ENCODE measurements at regions not wholly inside any gene's neighbourhood (a gene's known extent, or its start where the extent isn't known, plus 50 kb on each side); places are given as distances from the start of the nearest gene placed in this dataset.

DNA sequence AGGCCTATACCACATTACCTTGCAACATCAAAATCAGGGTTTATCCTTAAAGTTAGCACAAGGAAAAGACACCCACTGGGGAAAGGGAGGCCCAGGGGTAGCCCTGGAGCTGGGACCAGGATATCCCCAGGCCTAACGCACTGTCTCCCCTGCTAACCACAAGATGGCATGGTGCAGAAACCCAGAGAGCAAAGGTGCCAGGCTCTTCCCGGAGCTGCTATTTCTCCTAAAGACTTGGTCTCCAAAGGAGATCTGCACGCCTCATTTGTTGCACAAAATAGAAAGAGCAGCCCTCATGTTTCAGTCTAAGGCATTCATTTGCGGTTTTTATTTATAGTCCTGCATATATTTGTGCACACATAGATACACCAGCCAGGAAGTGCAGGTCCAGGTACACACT, 408.6 kb downstream of the SOX9 start:
- DNase-seq = no peak

DNA sequence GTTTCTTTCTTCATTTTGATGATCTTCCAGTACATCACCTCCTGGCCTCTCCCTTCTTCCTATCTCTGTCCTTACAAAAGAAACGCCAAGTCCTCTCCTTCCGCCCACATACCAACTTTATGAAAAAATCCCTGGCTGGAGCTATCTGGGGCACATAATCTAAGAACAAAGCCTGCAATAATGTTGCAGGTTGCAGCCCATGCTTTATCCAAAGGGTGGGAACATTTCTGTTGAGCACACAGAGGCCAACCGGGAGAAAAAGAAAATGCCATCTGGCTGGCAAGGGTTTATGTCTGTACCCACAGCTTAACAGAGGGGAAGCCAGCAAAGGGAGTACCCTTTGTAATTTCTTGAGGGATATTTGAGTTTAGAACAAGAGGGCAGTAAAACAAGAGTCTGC, 409.6 kb downstream of the SOX9 start:
- no peak for DNase-seq

DNA sequence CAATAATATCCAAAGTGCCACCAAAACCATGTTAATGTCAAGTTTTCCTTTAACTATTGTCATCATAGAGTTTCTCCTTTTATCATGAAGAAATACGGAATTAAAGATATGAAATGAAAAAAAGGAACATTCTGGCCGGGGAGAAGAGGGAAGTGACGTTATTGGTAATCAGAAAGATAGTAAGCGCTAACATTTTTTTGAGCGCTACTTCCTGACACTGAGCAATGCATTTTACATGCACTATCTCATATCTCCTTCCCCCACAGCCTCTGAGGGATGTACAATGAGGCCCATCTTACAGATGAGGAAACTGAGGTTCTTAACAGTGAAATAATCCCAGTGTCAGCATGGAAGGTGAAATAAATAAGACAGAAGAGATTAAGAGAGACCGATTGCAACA, 410.9 kb downstream of the SOX9 start:
- no peak for DNase-seq

DNA sequence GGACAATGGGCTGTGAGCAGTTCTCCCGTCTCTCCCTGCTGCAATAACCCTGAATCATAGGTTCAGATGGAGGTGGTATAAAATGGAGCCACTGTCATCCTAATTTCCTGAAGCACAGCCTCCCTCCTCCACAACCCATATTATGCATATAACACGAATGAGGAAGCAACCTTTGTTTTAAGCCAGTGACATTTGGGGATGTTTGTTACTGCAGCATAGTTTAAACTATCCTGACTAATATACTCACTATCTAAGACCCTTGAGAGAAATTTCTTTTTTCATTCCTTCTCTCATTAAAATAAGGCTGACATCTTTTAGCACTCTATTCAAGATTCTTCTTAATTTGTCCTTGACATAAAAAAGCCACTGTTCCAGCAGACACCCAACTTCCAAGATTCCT, 413.4 kb downstream of the SOX9 start:
- no peak for DNase-seq

DNA sequence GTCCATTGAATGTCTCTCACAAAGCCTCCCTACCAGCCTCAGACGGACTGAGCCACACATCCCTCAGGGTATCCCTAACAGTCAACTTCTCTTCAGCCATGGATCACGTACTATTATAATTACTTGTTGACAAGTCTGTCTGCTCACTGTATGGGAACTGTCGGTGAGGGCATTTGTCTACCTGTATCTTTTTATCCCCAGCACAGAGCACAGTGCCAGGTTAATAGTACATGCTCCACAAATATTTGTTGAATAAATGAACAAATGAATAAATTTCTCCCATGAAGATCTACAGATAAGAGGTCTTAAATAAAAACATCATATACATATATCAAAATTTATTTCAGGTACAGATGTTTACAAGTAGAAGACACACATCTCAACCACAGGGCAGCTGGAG, 414.0 kb downstream of the SOX9 start:
- DNase-seq = no peak

DNA sequence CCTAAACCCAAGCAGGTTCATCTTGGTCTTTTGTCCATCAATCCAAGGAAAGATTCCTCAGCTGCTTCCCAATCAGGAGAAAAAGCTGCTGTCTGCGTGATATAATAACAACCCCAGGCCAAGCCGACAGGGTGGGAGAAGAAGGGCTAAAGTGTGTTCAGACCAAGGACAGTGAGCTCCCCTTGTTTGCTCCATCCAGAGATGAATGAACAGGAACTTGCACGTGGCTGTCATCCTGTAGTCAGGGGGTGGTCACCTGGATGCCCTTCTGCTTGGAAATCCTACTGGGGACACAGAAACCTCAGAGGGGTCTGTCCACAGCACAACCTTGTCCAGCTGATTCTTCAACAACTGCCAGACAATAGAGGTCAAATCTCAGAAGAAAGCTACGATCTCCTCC, 414.5 kb downstream of the SOX9 start:
- no peak for DNase-seq

DNA sequence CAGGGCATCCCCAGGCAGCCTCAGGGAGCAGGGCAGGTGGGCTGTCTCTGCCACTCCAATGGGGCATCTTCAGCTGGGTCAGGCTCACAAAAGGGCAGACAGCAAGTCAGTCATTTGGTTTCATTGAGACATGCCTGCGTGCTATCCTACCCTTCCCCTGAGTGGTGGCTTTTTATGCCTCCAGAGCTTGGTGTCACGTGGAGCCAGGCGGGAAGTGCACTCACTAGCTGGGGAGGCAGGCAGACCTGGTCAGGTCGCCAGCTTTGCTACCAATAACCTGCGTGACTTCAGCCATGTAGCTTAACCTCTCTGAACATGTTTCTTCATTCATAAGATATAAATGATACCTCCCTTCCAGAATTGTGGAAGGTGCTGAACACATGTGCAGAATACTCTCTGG, 415.0 kb downstream of the SOX9 start:
- no peak for DNase-seq

DNA sequence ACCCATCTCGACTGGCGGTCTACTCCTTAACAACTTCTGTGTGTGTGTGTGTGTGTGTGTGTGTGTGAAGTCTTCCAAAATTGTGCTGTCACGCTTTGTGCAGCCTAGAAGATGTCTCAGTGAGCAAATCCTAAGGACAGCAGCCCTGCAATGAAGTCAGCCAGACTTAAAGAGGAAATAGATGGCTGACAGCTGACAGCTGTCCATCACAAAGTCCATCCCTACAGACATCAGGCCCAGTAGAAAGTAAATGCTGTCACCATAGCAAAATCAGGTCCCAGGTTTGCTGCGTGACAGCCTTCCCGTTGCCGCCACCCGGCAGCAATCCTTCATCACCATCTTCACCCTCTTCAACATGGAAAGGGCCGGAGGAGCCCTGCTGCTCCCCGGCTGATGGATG, 416.0 kb downstream of the SOX9 start:
- DNase-seq = no peak

DNA sequence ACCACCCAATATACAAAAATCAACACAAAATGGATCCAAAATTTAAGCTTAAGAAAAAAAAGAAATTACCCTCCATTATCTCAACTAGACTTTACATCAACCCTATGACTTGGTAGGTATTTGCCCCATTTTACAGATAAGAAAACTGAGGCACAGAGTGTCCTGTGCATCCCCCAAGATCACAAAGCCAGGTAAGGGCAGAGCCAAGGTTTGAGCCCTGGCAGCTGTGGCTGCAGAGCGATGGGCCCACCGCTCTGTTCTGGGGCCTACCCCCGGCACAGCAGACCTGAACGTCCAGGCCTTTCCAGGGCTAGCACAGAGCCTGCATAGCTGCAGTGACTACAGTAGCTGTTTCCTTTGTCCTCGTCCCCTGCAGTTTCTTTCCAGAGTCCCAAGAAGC, 417.6 kb downstream of the SOX9 start:
- DNase-seq = no peak

DNA sequence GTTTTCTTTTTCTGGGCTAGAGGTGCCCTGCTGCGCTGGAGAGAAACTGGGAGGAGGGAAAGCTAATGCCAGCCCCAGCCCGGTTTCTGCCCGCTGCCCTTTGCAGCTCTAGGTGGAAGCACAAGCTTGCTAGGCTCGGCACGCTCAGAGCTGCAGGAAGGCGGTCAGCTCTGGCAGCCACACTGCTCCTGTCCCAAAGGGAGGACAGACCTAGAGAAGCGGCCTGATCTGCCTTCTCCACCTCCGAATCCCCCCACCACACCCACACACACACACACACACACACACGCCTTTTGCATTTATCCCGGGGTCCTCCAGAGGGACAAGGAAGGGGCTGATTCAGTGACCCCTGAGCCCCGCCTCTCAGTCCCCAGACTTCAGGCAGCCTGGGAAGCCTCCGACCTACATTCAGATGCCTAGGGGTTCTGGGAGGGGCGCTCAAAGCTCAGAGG, 418.1 kb downstream of the SOX9 start:
- DNase-seq = no peak

DNA sequence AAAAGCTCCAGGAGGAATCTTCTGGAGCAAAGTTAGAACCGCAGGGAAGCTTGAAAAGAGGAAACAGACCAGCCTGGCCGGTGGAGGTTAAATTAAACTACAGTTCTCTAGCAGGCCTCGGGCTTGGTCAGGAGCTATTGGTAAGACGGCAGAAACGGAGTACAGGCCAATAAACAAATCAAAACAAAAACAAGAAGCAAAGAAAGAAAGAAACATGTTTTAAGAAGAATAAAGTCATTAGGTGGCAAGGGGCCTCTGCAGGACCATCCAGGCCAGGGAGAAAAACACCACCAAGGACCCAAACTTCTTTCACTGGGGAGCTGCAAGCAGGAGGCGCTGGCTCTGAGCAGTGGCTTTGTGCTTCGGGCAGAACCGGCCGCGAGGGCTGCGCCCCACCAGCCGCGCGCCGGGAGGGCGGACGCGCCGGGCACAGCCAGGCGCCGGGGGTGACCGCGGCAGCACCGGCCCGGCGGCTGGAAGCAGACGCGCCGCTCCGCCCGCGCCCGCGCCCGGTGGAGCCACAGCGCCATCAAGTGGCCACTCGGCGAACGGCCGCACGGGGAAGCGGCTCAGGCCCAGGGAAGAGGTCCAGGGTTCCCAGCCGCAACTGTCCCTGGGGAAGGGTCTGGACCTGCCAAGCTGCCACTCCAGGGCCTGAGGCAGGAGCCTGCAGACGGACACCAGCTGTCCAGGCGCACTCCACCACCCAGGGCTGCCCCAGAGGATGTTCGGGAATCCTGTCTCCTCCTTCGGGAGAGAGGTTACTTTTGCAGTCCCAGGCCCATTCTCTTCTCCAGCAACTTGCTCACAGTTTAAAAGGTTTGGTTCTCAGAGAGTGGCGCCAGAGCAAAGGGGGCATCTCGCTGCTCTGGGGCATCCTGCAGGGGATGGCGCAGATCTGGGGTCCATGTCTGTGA, 419.4 kb downstream of the SOX9 start:
- peak in 4 of 5 experiments; percentile 31 to 50 (median 42) for DNase-seq

DNA sequence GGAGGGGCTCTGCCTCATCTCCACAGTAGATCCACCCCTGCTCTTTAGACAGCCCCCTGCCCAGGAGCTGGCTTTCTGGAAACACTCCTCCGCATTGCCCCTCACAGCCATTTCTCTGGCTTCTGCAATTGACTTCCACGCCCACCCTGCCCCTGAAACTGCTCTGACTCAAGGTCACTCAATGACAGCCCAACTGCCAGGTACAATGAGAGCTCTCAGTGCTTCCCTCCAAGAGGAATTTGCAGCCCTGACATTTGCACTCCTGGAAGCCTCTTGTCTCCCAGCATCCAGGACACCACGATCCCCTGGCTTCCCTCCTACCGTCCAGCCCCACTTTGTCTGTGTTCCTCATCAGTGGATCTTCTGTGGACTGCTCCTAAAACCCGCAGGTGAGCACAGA, 421.5 kb downstream of the SOX9 start:
- DNase-seq = no peak

DNA sequence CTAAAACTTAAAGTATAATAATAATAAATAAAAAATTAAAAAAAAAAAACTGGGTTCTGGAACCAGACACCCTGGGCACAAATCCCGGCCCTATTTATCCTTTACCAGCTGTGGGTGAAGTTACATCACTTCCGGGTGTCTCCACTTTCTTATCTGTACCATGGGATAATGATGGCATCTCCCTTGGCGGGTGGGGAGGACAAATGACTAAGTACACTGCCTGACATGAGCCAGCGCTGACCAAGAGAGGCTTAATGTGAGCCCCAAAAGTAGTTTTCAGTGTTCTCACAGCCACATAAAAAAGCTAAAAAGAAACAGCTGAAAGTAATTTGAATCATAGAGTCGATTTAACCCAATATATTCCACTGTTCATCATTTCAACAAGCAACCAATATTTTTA, 424.9 kb downstream of the SOX9 start:
- DNase-seq = no peak

DNA sequence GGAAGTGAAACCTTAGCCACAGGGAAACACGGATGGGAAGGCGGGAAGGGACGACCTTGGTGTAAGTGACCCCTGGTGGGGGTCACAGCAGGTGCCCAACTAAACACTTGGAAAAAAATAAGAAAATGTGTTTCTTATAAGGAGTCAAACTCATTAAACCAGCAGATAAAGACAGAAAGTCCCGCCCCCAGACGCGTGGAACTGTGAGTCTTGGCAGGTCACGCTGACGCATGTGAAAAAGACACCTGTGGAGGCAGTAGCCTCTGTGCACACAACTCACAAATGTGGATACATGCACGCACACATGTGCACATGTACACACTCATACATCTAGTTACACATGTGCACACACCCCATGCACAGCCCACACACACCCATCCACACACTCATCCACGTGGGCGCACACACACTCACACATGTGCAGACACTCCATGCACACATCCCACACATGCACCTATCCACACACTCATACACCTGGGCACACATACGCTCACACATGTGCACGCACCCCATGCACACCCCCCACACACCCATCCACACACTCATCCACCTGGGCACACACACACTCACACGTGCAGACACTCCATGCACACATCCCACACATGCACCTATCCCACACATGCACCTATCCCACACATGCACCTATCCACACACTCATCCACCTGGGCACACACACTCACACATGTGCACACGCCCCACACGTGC, 432.4 kb downstream of the SOX9 start:
- no peak for DNase-seq

DNA sequence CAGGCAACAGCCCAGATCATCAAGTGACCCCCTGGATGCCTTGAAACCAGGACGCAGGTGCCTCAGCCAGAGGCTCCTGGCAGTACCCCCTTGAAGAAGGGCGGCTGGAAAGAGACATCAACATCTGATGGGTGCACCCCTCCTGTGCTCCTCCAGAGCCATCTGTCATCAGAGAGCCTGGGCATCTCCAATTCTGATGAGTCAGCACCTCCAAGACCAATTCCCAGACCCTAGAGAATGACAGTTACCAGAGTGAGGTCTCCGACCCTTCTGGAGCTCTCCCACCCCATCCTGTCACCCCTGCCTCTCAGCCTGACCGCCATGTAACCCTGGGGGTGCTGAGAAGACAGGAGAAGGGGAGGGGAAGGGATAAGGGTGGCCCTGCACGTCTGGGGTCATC, 433.7 kb downstream of the SOX9 start:
- no peak for DNase-seq

DNA sequence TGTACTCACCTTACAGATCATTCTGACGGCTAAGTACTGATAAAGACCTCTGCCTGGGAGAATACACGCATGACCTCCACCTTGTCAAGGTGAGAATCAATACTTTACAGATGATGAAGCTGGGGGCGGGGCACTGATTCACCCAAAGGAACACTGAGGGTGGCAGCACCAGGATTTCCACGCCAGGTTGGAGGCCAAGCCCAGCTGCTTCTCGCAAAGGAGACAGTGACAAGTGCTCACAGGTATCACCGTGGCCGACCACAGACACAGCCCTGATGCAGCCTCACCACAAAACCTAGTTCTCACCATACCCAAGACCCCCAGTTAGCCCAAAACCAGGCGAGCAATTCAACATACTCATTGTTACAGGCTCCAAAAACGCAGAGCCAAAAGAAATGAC, 434.2 kb downstream of the SOX9 start:
- DNase-seq = no peak

DNA sequence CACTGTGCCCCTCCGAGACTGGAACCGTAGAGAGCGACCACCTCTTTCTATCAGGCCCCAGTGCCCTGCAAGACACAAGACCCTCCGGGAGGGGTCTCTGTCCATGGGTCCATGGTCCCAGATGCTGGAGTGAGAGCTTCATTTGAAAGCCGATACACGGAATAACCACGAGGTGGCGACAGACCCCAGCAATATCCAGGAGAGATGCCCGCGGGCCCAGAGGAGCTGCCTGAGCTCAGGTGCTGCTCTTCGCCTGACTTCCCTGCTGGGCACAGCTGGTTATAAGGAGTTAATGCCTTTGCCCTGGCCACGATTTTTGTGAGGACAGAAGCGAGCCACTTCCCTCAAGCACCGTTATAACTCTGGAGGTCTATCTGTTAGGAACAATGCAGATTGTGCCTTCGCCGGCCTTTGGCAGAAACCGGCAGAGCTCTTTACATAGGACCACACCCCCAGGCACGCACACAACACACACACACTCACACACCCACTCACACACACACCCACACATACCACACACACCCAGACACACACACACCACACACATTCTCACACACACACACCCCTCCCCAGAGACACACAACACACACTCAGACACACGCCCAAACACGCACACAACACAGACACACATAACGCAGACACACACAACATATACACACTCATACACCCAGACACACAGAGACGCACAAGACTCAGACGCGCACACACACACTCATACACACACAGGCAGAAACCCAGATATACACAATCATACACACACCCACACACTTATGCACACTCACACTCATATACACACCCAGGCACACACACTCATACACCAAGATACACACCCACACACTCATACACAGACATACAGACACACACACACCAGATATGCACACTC, 436.4 kb downstream of the SOX9 start:
- peak in 3 of 5 experiments; percentile 39 to 69 (median 44) for DNase-seq

DNA sequence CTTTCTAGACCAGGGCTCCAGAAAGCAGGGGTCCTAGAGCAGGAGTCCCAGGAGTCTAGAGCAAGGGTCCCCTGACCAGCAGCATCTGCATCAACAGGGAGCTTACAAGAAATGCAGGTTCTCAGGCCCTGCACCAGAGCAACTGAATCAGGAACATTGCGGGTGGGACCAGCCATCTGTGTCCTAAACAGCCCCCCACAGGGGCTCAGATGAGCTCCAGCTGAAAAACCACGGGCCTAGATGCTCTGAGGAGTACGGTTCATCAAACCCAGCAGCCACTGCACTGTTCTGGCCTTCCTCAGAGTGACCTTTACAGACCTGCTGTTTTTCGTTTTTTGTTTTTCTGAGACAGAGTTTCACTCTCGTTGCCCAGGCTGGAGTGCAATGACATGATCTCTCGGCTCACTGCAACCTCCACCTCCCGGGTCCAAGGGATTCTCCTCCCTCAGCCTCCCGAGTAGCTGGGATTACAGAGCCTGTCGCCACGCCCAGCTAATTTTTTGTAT, 438.2 kb downstream of the SOX9 start:
- DNase-seq = no peak

DNA sequence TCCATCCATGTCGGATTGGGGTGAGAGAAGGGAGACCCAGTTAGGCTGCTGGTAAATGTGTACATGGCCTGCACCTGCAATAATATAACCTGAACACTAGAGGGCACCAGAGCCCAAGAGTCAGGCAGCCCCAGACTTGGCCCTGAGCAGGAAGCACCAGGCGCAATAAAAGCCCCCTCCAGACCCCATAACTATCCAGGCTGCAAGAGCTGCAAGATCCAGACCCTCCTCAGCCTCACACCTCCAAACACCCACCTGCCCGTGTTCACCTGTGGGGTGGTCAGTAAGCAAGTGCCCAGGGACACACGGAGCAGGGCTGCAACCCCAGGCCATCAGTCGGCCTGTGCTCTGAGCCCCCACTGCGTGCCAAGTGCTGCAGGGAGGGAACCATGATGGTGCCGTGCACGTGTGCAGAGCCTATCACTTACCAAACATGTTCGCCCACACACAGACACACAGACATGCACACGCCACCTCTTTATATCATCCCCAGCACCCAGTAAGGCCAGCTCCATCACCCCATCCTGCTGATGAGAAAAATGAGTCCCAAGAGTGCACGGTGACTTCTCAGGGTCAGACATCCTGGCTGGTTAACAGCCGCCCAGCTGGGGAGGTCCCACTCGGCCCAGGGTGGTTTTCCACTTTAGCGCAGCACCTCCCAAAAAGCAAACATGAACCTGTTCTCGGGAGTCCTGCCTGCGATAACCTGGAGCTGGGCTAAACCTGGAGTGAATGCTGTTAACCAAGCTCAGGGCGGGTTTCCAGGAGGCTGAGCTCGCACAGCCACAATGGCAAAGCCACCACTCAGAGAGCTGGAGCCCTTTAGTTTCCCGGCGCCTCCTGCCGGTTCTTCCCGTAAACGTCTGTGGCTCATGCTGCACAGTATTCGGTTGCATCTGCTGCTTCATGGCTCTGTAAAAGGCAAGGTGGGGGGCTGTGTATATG, 439.8 kb downstream of the SOX9 start:
- peak in 4 of 5 experiments; percentile 9 to 64 (median 15) for DNase-seq

DNA sequence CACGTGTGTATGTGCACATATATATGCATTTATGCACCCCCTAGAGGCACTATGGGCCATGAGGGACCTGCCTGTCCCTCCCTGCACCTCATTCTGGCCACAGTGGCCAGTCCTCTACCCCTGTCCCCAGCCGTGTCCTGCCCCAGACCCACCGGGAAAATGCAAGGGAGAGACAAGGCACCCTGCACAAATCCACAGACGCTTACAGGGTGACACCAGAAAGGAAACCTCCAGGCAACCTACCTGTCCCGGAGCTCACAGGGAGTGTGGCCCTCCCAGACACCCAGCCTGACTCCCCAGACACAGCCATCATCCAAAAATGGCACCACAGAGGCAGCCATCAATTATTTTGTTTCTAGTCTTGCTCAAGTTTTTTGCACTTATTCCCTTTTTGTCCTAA, 440.4 kb downstream of the SOX9 start:
- no peak for DNase-seq

DNA sequence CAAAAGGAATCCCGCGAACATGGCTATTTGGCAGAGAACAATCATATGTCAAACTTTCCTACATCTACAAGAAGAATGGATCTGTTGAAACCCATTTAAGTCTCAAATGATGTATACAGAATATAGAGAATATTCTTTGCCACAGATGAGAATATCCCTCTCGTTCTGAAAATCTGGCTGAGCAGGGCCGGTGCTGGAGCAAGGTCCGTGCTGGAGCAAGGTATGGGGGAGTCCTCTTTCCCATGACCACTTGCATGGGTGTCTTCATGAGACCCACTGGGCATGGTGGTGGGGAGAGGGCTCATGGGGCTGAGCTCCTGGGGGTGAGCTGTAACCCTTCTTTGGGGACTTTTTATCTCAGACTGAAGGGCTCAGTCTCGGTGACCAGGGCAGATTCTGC, 440.9 kb downstream of the SOX9 start:
- no peak for DNase-seq
